ENCODE measurements at regions not wholly inside any gene's neighbourhood (a gene's known extent, or its start where the extent isn't known, plus 50 kb on each side); places are given as distances from the start of the nearest gene placed in this dataset.

DNA sequence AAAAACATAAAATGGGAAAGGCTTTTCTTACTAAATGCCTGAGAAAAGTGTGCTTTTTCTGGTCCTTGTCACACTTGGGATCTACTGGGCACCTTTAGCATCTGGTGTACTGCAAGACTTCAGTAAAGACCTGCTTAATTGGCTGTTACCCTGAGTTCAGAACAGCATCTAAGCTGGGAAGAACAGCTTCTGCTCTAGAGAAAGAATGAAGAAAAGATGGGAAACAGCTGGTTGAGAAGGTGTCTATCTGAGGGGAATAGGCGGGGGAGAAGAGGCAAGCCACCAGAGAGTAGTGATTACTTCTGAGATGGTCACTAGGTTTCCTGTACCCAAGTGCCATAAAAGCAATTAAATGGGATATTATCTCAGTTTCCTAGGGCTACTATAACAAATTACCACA is 128.2 kb upstream of the SPACA1 start:
- TF ChIP-seq, protein P1, sequence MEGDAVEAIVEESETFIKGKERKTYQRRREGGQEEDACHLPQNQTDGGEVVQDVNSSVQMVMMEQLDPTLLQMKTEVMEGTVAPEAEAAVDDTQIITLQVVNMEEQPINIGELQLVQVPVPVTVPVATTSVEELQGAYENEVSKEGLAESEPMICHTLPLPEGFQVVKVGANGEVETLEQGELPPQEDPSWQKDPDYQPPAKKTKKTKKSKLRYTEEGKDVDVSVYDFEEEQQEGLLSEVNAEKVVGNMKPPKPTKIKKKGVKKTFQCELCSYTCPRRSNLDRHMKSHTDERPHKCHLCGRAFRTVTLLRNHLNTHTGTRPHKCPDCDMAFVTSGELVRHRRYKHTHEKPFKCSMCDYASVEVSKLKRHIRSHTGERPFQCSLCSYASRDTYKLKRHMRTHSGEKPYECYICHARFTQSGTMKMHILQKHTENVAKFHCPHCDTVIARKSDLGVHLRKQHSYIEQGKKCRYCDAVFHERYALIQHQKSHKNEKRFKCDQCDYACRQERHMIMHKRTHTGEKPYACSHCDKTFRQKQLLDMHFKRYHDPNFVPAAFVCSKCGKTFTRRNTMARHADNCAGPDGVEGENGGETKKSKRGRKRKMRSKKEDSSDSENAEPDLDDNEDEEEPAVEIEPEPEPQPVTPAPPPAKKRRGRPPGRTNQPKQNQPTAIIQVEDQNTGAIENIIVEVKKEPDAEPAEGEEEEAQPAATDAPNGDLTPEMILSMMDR (IDR thresholded peaks at IDR 0.05): no peak
- DNase-seq (ENCODE audit: extremely low spot score, unreplicated experiment): no peak
- Mint-ChIP-seq H3K27ac (ENCODE audit: unreplicated experiment) (no peak overlapping the region), H3K9me3 (ENCODE audit: unreplicated experiment) (no peaks in the 10 kb centered on the region), H3K4me1 (ENCODE audit: unreplicated experiment) (no peaks in the 10 kb centered on the region), H3K4me3 (ENCODE audit: unreplicated experiment) (no peak overlapping the region), H3K36me3 (ENCODE audit: unreplicated experiment) (no peaks in the 10 kb centered on the region), H3K27me3 (ENCODE audit: unreplicated experiment) (peaks cover 16% of the 10 kb centered on the region)

DNA sequence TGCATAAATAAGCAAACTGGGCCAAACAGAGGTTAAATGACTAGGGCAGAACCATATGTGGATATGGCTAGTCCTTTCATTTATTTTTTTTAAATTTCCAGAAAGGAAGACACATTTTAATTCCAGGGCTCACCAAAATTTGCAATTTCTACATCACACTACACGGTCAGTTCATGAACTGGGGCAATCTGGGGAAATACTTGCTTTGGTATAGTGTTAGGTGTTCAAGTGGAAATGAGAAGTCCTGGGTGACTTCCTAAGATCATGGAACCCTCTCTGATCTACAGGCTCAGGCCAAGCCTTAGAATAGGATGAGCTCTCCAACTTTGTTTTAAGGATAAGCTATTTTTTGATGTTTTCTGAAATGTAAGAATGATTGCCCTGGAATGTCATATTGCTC is 128.6 kb upstream of the SPACA1 start:
- Mint-ChIP-seq H3K27ac (ENCODE audit: unreplicated experiment) (no peak overlapping the region), H3K9me3 (ENCODE audit: unreplicated experiment) (no peaks in the 10 kb centered on the region), H3K27me3 (ENCODE audit: unreplicated experiment) (peaks cover 16% of the 10 kb centered on the region), H3K4me1 (ENCODE audit: unreplicated experiment) (no peaks in the 10 kb centered on the region), H3K4me3 (ENCODE audit: unreplicated experiment) (no peak overlapping the region), H3K36me3 (ENCODE audit: unreplicated experiment) (no peaks in the 10 kb centered on the region)
- TF ChIP-seq, protein P1 (IDR thresholded peaks at IDR 0.05): no peak
- DNase-seq (ENCODE audit: extremely low spot score, unreplicated experiment): no peak

DNA sequence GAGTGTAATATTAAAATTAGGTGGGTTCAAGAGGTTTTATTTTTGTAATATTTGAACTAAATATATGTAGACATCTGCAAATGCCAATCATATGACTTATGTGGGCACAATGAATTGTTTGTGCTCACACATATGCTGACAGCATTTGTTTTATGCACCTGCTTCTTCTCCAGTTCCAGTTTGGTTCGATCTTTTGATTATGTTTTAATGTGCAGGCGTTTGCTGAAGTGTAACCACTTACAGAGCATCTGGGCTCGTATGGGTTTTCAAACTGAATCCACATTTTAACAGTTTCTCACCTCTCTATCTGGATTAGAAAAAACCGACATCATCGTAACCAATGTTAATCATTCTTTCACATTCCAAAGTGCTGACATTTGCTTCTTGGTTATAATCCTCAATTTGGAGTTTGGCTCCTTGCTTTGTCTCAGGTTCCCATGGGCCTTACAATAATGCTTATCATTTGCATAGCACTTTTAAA is 129.1 kb upstream of the SPACA1 start:
- Mint-ChIP-seq H3K9me3 (ENCODE audit: unreplicated experiment) (no peaks in the 10 kb centered on the region), H3K27ac (ENCODE audit: unreplicated experiment) (no peak overlapping the region), H3K36me3 (ENCODE audit: unreplicated experiment) (no peaks in the 10 kb centered on the region), H3K27me3 (ENCODE audit: unreplicated experiment) (peaks cover 17% of the 10 kb centered on the region), H3K4me1 (ENCODE audit: unreplicated experiment) (no peaks in the 10 kb centered on the region), H3K4me3 (ENCODE audit: unreplicated experiment) (no peak overlapping the region)
- DNase-seq (ENCODE audit: extremely low spot score, unreplicated experiment): no peak
- TF ChIP-seq, protein P1 (IDR thresholded peaks at IDR 0.05): no peak

DNA sequence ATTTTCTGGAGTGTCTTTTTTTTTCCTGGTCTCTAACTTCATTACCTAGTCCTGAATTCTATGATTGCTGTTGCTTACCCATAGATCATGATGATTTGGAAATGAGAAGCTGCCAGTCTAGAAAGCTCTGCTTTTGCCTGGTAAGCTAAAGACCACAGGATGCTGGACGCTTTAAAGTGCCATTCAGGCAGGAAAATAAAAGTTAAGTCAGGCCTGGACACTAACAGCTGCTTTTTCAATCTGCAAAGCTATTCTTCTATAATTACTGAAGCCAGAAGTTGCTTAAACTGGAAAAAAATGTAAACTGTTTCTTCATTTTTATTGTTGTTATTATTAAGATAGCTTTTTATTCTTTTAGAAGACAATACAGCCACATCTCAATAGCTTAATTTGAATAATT is 129.8 kb upstream of the SPACA1 start:
- Mint-ChIP-seq H3K4me3 (ENCODE audit: unreplicated experiment) (no peak overlapping the region), H3K4me1 (ENCODE audit: unreplicated experiment) (no peaks in the 10 kb centered on the region), H3K27ac (ENCODE audit: unreplicated experiment) (no peak overlapping the region), H3K9me3 (ENCODE audit: unreplicated experiment) (no peaks in the 10 kb centered on the region), H3K36me3 (ENCODE audit: unreplicated experiment) (no peaks in the 10 kb centered on the region), H3K27me3 (ENCODE audit: unreplicated experiment) (peaks cover 17% of the 10 kb centered on the region)
- DNase-seq (ENCODE audit: extremely low spot score, unreplicated experiment): no peak
- TF ChIP-seq, protein P1 (IDR thresholded peaks at IDR 0.05): no peak

DNA sequence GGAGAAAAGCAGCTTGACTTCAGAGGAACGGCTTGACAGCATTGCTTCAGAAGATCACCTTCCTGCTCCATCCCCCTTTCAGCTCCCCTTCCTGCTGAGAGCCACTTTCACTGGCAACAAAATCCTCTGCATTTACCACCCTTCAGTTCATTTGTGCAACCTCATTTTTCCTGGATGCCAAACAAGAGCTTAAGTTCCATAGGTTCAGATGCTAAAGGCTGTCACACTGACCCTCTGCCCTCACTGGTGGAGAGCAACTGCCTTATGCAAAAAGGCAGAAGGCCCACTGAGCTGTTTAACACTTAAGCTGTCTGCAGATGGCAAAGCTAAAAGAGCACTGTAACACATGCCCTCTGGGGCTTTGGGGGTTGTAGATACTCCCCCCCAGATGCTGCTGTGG is 131.2 kb upstream of the SPACA1 start:
- H3K36me3 Mint-ChIP-seq (ENCODE audit: unreplicated experiment): no peaks in the 10 kb centered on the region
- no peaks in the 10 kb centered on the region for H3K9me3 Mint-ChIP-seq (ENCODE audit: unreplicated experiment)
- H3K4me1 Mint-ChIP-seq (ENCODE audit: unreplicated experiment): no peaks in the 10 kb centered on the region
- no peak for DNase-seq (ENCODE audit: extremely low spot score, unreplicated experiment)
- H3K4me3 Mint-ChIP-seq (ENCODE audit: unreplicated experiment): no peak overlapping the region
- H3K27ac Mint-ChIP-seq (ENCODE audit: unreplicated experiment): no peak overlapping the region
- peaks cover 15% of the 10 kb centered on the region for H3K27me3 Mint-ChIP-seq (ENCODE audit: unreplicated experiment)
- TF ChIP-seq, protein P1 (IDR thresholded peaks at IDR 0.05): no peak
